ENCODE measurements at regions not wholly inside any gene's neighbourhood (a gene's known extent, or its start where the extent isn't known, plus 50 kb on each side); places are given as distances from the start of the nearest gene placed in this dataset.
"Not testable (repeated sequence)": the region's sequence is repeated elsewhere in the genome, so short reads cannot be mapped to it uniquely, and the experiment has no call there.

DNA sequence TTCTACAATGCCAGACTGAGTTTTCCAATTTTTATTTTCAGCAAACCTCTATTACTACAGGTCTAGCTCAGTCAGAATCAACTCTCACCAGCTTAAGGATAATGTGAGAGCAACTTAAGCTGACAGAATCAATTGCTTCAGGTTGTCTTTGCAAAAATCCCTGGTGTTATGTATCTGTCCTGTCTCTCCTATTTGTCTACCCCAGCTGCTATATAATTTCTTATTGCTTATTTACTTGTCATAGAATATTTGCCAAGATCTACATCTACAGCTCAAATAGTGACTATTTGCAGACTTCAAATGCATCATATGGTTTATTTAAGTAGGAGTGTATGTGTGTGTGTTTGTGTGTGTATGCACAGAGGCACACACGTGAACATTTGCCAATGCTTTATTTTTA, 54.1 kb downstream of the FOXG1 start:
- Mint-ChIP-seq H3K27me3 (ENCODE audit: low read depth) (no peaks in the 10 kb centered on the region), H3K9me3 (ENCODE audit: insufficient read depth) (peaks cover 14% of the 10 kb centered on the region), H3K27ac (no peak overlapping the region), H3K4me3 (no peak overlapping the region), H3K4me1 (ENCODE audit: low read depth) (no peaks in the 10 kb centered on the region), H3K36me3 (ENCODE audit: low read depth) (no peaks in the 10 kb centered on the region)
- CTCF ChIA-PET = no interaction called here
- DNase-seq (no peak), ATAC-seq (no peak)
- POLR2A ChIA-PET = no interaction called here

DNA sequence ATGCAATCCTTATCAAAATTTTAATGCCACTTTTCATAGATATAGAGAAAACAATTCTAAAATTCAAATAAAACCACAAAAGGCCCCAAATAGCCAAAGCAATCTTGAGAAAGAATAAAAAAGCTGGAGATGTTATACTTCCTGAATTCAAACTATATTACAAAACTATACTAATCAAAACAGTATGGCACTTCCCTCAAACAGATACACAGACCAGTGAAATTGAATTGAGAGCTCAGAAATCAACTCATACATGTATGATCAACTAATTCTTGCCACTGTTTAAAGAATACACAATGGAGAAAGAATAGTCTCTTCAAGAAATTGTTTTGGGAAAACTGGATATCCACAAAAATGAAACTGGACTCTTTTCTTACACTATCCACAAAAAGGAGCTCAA, 55.4 kb downstream of the FOXG1 start:
- H3K9me3 Mint-ChIP-seq (ENCODE audit: insufficient read depth) = peaks cover 14% of the 10 kb centered on the region
- H3K4me1 Mint-ChIP-seq (ENCODE audit: low read depth) = no peaks in the 10 kb centered on the region
- CTCF ChIA-PET = interaction anchor here (0.9 kb wide), 1 partner anchor 10 kb away, joined by 3 read pairs; no protein-coding TSS in a partner anchor

DNA sequence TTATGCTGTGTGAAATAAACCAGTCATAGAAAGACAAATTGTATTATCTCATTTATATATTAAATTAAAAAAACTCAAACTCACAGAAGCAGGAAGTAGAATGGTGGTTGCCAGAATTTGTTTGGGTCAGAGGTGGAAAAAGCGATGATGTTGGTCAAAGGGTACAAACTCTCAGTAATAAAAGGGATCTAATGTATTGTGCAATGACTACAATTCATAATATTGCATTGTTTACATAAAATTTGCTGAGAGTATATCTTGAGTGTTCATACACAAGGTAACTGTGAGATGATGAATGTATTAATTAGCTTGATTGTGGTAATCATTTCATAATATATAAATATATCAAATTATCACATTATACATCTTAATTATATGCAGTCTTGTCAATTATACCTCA, 56.7 kb downstream of the FOXG1 start:
- no peak for DNase-seq
- Mint-ChIP-seq H3K27me3 (ENCODE audit: low read depth) (no peaks in the 10 kb centered on the region), H3K36me3 (ENCODE audit: low read depth) (no peaks in the 10 kb centered on the region), H3K27ac (no peak overlapping the region), H3K4me1 (ENCODE audit: low read depth) (no peaks in the 10 kb centered on the region), H3K9me3 (ENCODE audit: insufficient read depth) (peaks cover 17% of the 10 kb centered on the region), H3K4me3 (no peak overlapping the region)
- POLR2A ChIA-PET = no interaction called here
- CTCF ChIA-PET = no interaction called here
- ATAC-seq = no peak

More for the DNA sequence above, 55.4 kb downstream of the FOXG1 start:
- ATAC-seq (no peak), DNase-seq (no peak)
- H3K27me3 Mint-ChIP-seq (ENCODE audit: low read depth) = no peaks in the 10 kb centered on the region
- H3K36me3 Mint-ChIP-seq (ENCODE audit: low read depth) = no peaks in the 10 kb centered on the region
- POLR2A ChIA-PET = no interaction called here
- H3K27ac Mint-ChIP-seq = no peak overlapping the region
- no peak overlapping the region for H3K4me3 Mint-ChIP-seq

DNA sequence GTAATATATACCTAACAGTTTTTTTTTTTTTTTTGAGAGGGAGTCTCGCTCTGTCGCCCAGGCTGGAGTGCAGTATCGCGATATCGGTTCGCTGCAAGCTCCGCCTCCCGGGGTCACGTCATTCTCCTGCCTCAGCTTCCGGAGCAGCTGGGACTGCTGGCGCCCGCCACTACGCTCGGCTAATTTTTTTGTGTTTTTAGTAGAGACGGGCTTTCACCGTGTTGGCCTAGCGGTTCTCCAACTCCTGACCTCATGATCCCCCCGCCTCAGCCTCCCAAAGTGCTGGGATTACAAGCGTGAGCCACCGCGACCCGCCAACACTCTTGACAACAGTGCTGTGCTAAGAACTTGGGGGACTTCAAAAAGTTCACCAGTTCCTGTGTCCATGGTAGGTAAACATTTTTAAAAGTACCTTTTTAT, 63.5 kb downstream of the FOXG1 start:
- Mint-ChIP-seq H3K36me3 (ENCODE audit: low read depth) (no peaks in the 10 kb centered on the region), H3K27me3 (ENCODE audit: low read depth) (no peaks in the 10 kb centered on the region), H3K4me1 (ENCODE audit: low read depth) (no peaks in the 10 kb centered on the region), H3K9me3 (ENCODE audit: insufficient read depth) (peaks cover 9% of the 10 kb centered on the region), H3K27ac (no peak overlapping the region), H3K4me3 (no peak overlapping the region)
- no peak for ATAC-seq
- ChIA-PET POLR2A (no interaction called here), CTCF (no interaction called here)
- DNase-seq = no peak

DNA sequence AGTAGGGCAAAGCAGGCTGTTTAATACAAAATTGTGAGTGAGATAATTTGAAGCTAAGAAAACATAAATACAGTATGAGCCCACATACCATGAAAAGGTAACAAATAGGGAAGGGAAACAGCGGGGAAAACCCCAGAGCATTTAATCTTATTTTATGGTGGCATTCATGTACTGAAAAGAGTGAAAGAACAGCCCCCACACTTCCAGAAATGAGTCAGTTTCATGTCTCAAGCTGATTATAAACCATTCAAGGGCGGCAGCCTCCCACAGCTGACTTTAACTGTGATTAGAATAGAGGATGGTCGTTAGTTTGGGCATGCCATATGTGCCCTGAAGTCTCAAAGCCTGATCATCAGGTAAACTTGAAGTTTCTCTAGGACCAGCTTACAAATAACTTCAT, 64.5 kb downstream of the FOXG1 start:
- Mint-ChIP-seq H3K4me3 (no peak overlapping the region), H3K27ac (no peak overlapping the region), H3K4me1 (ENCODE audit: low read depth) (no peaks in the 10 kb centered on the region), H3K27me3 (ENCODE audit: low read depth) (no peaks in the 10 kb centered on the region), H3K36me3 (ENCODE audit: low read depth) (no peaks in the 10 kb centered on the region), H3K9me3 (ENCODE audit: insufficient read depth) (peaks cover 9% of the 10 kb centered on the region)
- POLR2A ChIA-PET = no interaction called here
- ATAC-seq (no peak), DNase-seq (no peak)
- CTCF ChIA-PET = no interaction called here

DNA sequence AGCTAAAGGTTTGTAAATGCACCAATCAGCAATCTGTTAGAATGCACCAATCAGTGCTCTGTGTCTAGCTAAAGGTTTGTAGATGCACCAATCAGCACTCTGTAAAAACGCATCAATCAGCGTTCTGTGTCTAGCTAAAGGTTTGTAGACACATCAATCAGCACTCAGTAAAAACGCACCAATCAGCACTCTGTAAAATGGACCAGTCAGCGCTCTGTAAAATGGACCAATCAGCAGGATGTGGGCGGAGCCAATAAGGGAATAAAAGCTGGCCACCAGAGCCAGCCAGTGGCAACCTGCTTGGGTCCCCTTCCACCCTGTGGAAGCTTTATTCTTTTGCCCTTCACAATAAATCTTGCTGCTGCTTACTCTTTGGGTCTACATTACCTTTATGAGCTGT, 76.0 kb downstream of the FOXG1 start:
- DNase-seq; H3K36me3 Mint-ChIP-seq (ENCODE audit: low read depth); H3K27me3 Mint-ChIP-seq (ENCODE audit: low read depth); H3K4me1 Mint-ChIP-seq (ENCODE audit: low read depth); H3K9me3 Mint-ChIP-seq (ENCODE audit: insufficient read depth); ATAC-seq; H3K4me3 Mint-ChIP-seq; H3K27ac Mint-ChIP-seq; POLR2A ChIA-PET; CTCF ChIA-PET: not testable (repeated sequence)

DNA sequence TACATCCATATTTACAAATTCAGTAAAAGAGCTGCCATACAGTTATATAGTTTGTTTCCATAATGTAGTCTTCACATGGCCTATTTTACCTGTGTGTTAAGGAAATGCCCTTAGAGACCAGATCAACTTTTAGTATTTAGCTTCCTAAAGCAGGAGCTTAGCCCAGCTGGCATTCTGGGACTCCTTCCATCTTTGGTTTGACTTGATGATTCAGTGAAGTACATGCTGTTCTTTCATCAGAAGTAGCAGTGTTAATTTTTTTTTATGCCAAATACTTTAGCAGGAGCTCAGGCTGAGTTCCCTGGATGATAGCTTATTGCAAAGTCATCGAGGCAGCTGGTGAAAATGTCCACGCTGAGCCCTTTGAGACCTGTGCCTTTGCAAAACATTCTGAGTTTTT, 101.0 kb downstream of the FOXG1 start:
- POLR2A ChIA-PET = no interaction called here
- peaks cover 9% of the 10 kb centered on the region for H3K9me3 Mint-ChIP-seq (ENCODE audit: insufficient read depth)
- DNase-seq (no peak), ATAC-seq (no peak)
- no peak overlapping the region for H3K27ac Mint-ChIP-seq
- no peaks in the 10 kb centered on the region for H3K27me3 Mint-ChIP-seq (ENCODE audit: low read depth)
- no peaks in the 10 kb centered on the region for H3K36me3 Mint-ChIP-seq (ENCODE audit: low read depth)
- H3K4me1 Mint-ChIP-seq (ENCODE audit: low read depth) = no peaks in the 10 kb centered on the region
- CTCF ChIA-PET = no interaction called here
- H3K4me3 Mint-ChIP-seq = no peak overlapping the region

DNA sequence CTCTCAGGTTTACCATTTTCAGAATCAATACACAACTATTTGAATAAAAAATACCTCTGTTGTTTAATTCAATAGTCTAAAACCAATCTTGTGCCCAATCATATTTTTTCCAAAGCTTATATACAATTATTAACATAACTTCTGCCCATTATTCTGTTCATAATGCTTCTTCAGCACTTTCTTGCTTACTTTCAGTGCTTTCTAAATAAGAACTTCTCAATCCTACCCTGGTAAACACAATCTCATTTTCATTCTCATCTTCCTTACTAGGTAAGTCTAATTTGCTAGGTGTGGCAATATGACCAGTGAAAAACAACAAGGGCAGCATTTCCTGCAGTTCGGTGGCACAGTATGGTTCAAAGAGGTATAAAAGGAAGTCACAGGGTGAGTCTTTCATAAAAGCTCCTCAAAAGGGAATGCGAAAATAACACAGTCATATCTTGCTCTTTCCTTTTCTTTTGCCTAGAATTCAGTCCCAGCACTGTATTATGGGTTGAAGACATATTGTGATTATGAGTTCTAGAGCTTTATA, 103.5 kb downstream of the FOXG1 start:
- no peak for DNase-seq
- ATAC-seq = no peak
- H3K9me3 Mint-ChIP-seq (ENCODE audit: insufficient read depth) = peaks cover 9% of the 10 kb centered on the region
- H3K4me1 Mint-ChIP-seq (ENCODE audit: low read depth) = no peaks in the 10 kb centered on the region
- H3K4me3 Mint-ChIP-seq = no peak overlapping the region
- H3K27me3 Mint-ChIP-seq (ENCODE audit: low read depth) = no peaks in the 10 kb centered on the region
- ChIA-PET CTCF (no interaction called here), POLR2A (no interaction called here)
- H3K36me3 Mint-ChIP-seq (ENCODE audit: low read depth) = no peaks in the 10 kb centered on the region
- no peak overlapping the region for H3K27ac Mint-ChIP-seq

DNA sequence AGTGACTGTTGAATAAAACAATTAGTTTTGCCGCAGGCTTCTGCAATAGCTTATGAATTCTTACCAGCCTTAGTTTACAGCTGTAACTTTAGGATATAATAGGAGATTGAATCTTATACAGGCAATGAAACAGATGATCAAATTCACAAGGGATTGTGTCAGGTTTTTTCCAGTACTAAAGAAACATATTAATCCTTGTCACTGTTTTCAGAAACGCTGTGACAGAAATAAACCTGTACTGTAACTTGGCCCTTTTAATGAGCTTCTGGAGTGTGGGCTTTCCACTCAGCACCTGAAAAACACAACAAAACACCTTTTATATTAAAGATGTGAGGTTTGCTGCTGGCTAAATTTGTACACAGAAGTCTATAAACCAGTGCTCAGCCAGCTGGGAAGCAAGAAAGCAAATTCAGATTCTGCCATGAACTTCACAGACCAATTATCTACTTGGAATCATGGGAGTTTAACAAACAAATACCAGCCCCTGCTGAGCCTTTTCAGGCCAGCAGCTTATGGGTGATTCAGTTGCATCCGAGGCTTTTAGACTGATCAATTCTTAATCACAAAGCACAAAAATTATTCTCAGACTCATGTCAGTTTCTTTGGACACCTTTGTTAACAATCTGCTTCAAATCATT, 109.5 kb downstream of the FOXG1 start:
- H3K27me3 Mint-ChIP-seq (ENCODE audit: low read depth) = no peaks in the 10 kb centered on the region
- no peak overlapping the region for H3K27ac Mint-ChIP-seq
- ChIA-PET CTCF (no interaction called here), POLR2A (no interaction called here)
- no peak for DNase-seq
- H3K36me3 Mint-ChIP-seq (ENCODE audit: low read depth) = no peaks in the 10 kb centered on the region
- no peaks in the 10 kb centered on the region for H3K9me3 Mint-ChIP-seq (ENCODE audit: insufficient read depth)
- no peaks in the 10 kb centered on the region for H3K4me1 Mint-ChIP-seq (ENCODE audit: low read depth)
- H3K4me3 Mint-ChIP-seq = no peak overlapping the region
- no peak for ATAC-seq

DNA sequence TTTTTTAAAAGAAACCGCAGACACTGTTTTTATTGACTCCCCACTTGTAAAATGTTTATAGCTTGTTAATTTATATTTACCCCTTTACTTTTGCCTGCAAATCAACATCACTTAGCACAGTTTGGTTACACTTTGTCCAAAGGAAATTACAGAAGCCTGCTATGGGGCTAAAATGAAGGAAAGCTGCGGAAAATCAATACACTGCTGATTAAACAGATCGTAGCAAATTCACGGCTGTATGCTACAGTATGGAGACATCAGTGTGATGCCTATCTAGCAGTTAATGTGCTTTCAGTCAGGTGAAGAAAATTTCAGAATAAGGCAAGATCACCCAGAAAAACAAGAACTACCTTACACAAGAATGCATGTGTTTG, 110.0 kb downstream of the FOXG1 start:
- Mint-ChIP-seq H3K4me1 (ENCODE audit: low read depth) (no peaks in the 10 kb centered on the region), H3K27ac (no peak overlapping the region), H3K4me3 (no peak overlapping the region), H3K36me3 (ENCODE audit: low read depth) (no peaks in the 10 kb centered on the region), H3K27me3 (ENCODE audit: low read depth) (no peaks in the 10 kb centered on the region), H3K9me3 (ENCODE audit: insufficient read depth) (no peaks in the 10 kb centered on the region)
- ChIA-PET POLR2A (no interaction called here), CTCF (no interaction called here)
- DNase-seq = no peak
- ATAC-seq = no peak

DNA sequence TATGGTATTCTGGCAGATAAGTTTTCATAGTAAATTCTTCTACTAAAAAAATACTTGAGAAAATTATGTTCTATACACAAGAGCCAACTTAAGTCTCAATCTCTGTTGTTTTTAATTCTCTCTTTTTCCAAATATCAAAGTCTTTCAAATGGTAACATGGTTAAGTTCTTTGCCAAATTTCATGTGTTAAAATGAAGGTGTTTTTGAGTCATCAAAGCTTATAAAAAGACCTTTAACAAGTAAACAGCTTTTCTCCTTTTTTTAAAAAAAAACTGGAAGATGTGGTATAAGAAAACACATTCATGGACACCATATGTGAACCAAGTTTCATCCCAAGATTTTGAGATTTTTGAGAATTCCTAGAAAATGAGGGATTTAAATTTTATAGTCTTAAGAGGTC, 111.3 kb downstream of the FOXG1 start:
- Mint-ChIP-seq H3K36me3 (ENCODE audit: low read depth) (no peaks in the 10 kb centered on the region), H3K4me1 (ENCODE audit: low read depth) (no peaks in the 10 kb centered on the region), H3K9me3 (ENCODE audit: insufficient read depth) (peaks cover 8% of the 10 kb centered on the region), H3K4me3 (no peak overlapping the region), H3K27ac (no peak overlapping the region), H3K27me3 (ENCODE audit: low read depth) (no peaks in the 10 kb centered on the region)
- POLR2A ChIA-PET = no interaction called here
- DNase-seq (no peak), ATAC-seq (no peak)
- CTCF ChIA-PET = no interaction called here

DNA sequence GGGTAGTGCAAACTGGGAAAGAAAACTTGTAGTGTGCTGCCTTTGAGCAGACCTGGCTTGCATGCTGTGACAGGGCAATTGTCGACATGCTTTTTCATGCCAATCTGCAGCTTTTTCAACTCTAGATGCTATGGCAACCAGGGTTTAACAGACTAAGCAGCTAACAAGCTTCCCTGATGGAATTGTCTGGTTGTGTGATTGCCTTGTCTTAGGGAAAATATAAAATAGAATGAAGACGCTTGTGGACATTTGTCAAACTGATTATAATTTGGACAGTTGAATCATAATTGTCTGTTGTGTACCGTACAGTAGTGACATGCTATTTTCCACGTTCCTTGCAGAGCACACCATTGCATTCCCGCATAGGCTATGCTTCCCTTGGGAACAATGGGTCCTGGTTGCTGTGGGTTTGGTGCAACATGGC, 113.0 kb downstream of the FOXG1 start:
- H3K27me3 Mint-ChIP-seq (ENCODE audit: low read depth) = no peaks in the 10 kb centered on the region
- no peak overlapping the region for H3K4me3 Mint-ChIP-seq
- H3K9me3 Mint-ChIP-seq (ENCODE audit: insufficient read depth) = peaks cover 10% of the 10 kb centered on the region
- no peaks in the 10 kb centered on the region for H3K4me1 Mint-ChIP-seq (ENCODE audit: low read depth)
- CTCF ChIA-PET = no interaction called here
- H3K27ac Mint-ChIP-seq = no peak overlapping the region
- DNase-seq (no peak), ATAC-seq (no peak)
- H3K36me3 Mint-ChIP-seq (ENCODE audit: low read depth) = no peaks in the 10 kb centered on the region
- POLR2A ChIA-PET = no interaction called here

DNA sequence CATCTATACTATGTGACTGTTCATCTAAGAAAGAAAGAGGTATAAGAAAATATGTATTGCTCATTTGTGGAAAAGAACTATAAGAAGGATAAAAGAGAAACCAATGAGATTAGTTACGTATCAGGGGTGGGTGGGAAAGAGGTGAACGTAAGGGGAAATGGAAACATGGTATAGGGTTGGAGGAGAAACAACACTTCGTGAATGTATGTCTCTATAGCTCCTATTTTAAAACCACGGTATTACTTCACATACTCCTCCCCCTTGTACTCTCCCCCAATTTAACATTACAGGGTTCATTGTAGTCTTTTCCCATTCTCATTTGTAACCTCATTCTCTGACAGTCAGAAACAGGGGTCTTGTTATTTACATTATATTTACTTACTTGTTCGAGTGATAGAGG, 120.4 kb downstream of the FOXG1 start:
- DNase-seq = no peak
- H3K36me3 Mint-ChIP-seq (ENCODE audit: low read depth) = no peaks in the 10 kb centered on the region
- no peak overlapping the region for H3K4me3 Mint-ChIP-seq
- no peaks in the 10 kb centered on the region for H3K27me3 Mint-ChIP-seq (ENCODE audit: low read depth)
- POLR2A ChIA-PET = no interaction called here
- peaks cover 7% of the 10 kb centered on the region for H3K9me3 Mint-ChIP-seq (ENCODE audit: insufficient read depth)
- no peak overlapping the region for H3K27ac Mint-ChIP-seq
- no peaks in the 10 kb centered on the region for H3K4me1 Mint-ChIP-seq (ENCODE audit: low read depth)
- no peak for ATAC-seq
- CTCF ChIA-PET = no interaction called here

Measured in activated CD8-positive, alpha-beta T cell treated with anti-CD3 and anti-CD28 coated beads, Interleukin-2, amount 10 ng/mL, durations not matched to agents 7 days and 5 days (primary cell).